AG04450 (cell line): ENCODE measurements at regions not wholly inside any gene's neighbourhood (a gene's known extent, or its start where the extent isn't known, plus 50 kb on each side); places are given as distances from the start of the nearest gene placed in this dataset.

ENCODE experiments used
- CTCF ChIA-PET: fragments of 300-600, 350-600 bp; formaldehyde crosslinking; extraction: SDS; loops from one replicate; lab custom pipeline; 2022; ENCODE audit warnings: antibody characterized with exemption, inconsistent platforms; lab: Charles Lee
- POLR2A ChIA-PET: fragments of 350-600 bp; formaldehyde crosslinking; extraction: SDS; loops from one replicate; lab custom pipeline; 2021; ENCODE audit warnings: antibody characterized with exemption, inconsistent platforms; lab: Yijun Ruan, JAX
- DNase-seq: peaks from one replicate; pipeline ENCODE4 v3.0.0-alpha.2; 2011; ENCODE audit warnings: low read depth, low spot score
- H3K27ac ChIP-seq: one replicate; pipeline ENCODE4 v1.5.1; 2012; ENCODE audit warnings: low read depth, low read length, control low read depth
- H3K27me3 ChIP-seq: one replicate; pipeline ENCODE4 v1.6.0; 2012; ENCODE audit warnings: low read length; ENCODE audit not compliant: control insufficient read depth, insufficient read depth
- H3K4me3 ChIP-seq: 2 replicates; pipeline ENCODE4 v1.5.1; 2011; ENCODE audit warnings: mild to moderate bottlenecking, low read depth, low read length, control low read depth
- H3K9me3 ChIP-seq: 2 replicates; pipeline ENCODE4 v1.5.1; 2012; ENCODE audit warnings: low read length; ENCODE audit not compliant: control insufficient read depth, insufficient read depth
- CTCF ChIP-seq: IDR thresholded peaks from 2 replicates; pipeline ENCODE4 v1.5.1; 2011; ENCODE audit warnings: low read depth, low read length, control low read depth, inconsistent platforms

- TF ChIP-seq CTCF, result no peak
- CTCF ChIA-PET, result no interaction called here
- H3K4me3 ChIP-seq, result no peak overlapping the region
- DNase-seq, result no peak
- no peaks in the 10 kb centered on the region for H3K9me3 ChIP-seq
- H3K27ac ChIP-seq, result no peak overlapping the region
- POLR2A ChIA-PET, result no interaction called here
- peaks cover under 1% of the 10 kb centered on the region for H3K27me3 ChIP-seq
Observed at GRCh38 chr6:40760887-40761286, 173.7 kb upstream of the LRFN2 start.

GRCh38 chr6:40759838-40760237, 172.7 kb upstream of the LRFN2 start:
- Histone ChIP-seq H3K4me3 (no peak overlapping the region), H3K9me3 (no peaks in the 10 kb centered on the region), H3K27me3 (peaks cover 3% of the 10 kb centered on the region), H3K27ac (no peak overlapping the region)
- TF ChIP-seq CTCF, result no peak
- DNase-seq, result no peak
- ChIA-PET CTCF (no interaction called here), POLR2A (no interaction called here)

- CTCF ChIA-PET, result no interaction called here
Observed at GRCh38 chr6:40759264-40759663, 172.1 kb upstream of the LRFN2 start.

GRCh38 chr6:40755749-40756452, 168.7 kb upstream of the LRFN2 start:
- CTCF ChIA-PET, result interaction anchor here (0.7 kb wide), 2 partner anchors 49 to 83 kb away, joined by 3 to 4 read pairs; no protein-coding TSS in a partner anchor

More at GRCh38 chr6:40759264-40759663, 172.1 kb upstream of the LRFN2 start:
- no peak for DNase-seq
- POLR2A ChIA-PET, result no interaction called here
- Histone ChIP-seq H3K27me3 (peaks cover 3% of the 10 kb centered on the region), H3K9me3 (no peaks in the 10 kb centered on the region; the same call in 1 of the 2 replicates), H3K27ac (no peak overlapping the region), H3K4me3 (no peak overlapping the region)
- no peak for TF ChIP-seq CTCF

More at GRCh38 chr6:40755749-40756452, 168.7 kb upstream of the LRFN2 start:
- no peak for TF ChIP-seq CTCF
- POLR2A ChIA-PET, result interaction anchor here (0.7 kb wide), 1 partner anchor 433 kb away, joined by 3 read pairs; no protein-coding TSS in a partner anchor
- Histone ChIP-seq H3K4me3 (no peak overlapping the region), H3K9me3 (no peaks in the 10 kb centered on the region; the same call in 1 of the 2 replicates), H3K27me3 (peaks cover 3% of the 10 kb centered on the region), H3K27ac (no peak overlapping the region)
- DNase-seq, result no peak
